Thoracic aorta (tissue), 2 donors: ENCODE measurements at regions not wholly inside any gene's neighbourhood (a gene's known extent, or its start where the extent isn't known, plus 50 kb on each side); places are given as distances from the start of the nearest gene placed in this dataset.

Experiments used
- ATAC-seq: fragments of 150-250 bp; one replicate; pipeline ENCODE4 v1.8.0; 2017; ENCODE audit warnings: low read depth; ENCODE audit not compliant: insufficient number of reproducible peaks, low FRiP score
- DNase-seq: peaks from one replicate; pipeline ENCODE4 v3.0.0-alpha.2; 2020; ENCODE audit warnings: low spot score
- H3K27ac ChIP-seq, 2 donors: fragments of 200-600 bp; sonication (generic); 1 replicate in 1 of 2; 2 replicates in 1 of 2; pipeline ENCODE4 v1.5.1; 2016; ENCODE audit warnings: mild to moderate bottlenecking in 2 of 2, moderate library complexity in 2 of 2
- H3K27me3 ChIP-seq: fragments of 200-600 bp; sonication (generic); replicated peaks from 2 replicates; pipeline ENCODE4 v1.6.0; 2016; ENCODE audit warnings: mild to moderate bottlenecking; ENCODE audit not compliant: insufficient read depth
- H3K36me3 ChIP-seq: fragments of 200-600 bp; sonication (generic); one replicate; pipeline ENCODE4 v1.5.1; 2016
- H3K4me1 ChIP-seq, 2 donors: fragments of 200-600 bp; sonication (generic); 1 replicate in 1 of 2; 2 replicates in 1 of 2; pipeline versions ENCODE4 v1.5.1 to v1.6.0; 2016; ENCODE audit warnings: low read depth in 2 of 2, mild to moderate bottlenecking in 1 of 2; ENCODE audit not compliant: control insufficient read depth in 1 of 2
- H3K4me3 ChIP-seq: fragments of 200-600 bp; sonication (generic); 2 replicates; pipeline ENCODE4 v1.5.1; 2016; ENCODE audit warnings: mild to moderate bottlenecking
- H3K9me3 ChIP-seq: fragments of 200-600 bp; sonication (generic); 2 replicates; pipeline ENCODE4 v1.5.1; 2016
- TF ChIP-seq, protein P1 (sequence below): fragments of 200-600 bp; sonication (generic); IDR thresholded peaks from one replicate; pipeline ENCODE4 v1.5.1; 2019; ENCODE audit warnings: antibody characterized with exemption

DNA sequence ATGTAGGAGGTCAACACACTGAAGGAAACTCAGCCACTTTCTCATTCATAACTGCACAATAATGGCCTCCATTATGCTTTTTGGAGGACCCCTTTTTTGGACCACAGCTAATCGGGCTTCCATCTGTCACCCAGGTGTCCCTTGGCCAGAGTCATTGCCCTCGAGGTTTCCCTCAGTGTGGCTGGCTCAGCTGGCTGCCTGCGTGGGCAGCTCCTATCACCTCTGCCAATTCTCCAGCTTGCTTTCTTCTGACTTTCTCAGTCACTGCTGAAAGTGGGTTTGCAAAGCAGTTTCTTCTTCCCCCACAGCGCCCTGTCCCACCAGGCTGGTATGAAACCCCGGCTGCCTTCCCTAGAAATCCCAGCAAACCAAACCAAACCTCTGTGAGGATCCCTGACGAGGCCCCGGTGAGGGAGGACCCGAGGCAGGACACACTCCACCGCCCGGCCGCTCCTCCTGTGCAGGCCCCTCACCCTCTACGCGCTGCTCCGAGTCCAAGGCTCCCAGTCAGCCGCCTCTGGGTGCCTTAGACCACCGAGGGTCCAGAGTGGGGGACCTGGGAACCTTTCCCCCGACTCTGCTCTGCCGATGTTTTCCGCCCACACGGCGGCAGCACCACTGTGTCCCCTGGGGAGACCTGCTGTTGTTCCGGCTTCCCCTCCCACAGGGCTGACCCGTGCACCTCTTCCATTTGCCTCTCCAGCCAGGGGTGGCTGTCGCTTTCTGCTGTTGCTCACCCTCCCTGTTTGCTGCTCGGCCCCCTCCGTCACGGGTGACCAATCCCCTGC lies 109.5 kb downstream of the TENT4A start:
- peak overlapping the region; percentile 32 for H3K4me3 ChIP-seq
- TF ChIP-seq, protein P1, sequence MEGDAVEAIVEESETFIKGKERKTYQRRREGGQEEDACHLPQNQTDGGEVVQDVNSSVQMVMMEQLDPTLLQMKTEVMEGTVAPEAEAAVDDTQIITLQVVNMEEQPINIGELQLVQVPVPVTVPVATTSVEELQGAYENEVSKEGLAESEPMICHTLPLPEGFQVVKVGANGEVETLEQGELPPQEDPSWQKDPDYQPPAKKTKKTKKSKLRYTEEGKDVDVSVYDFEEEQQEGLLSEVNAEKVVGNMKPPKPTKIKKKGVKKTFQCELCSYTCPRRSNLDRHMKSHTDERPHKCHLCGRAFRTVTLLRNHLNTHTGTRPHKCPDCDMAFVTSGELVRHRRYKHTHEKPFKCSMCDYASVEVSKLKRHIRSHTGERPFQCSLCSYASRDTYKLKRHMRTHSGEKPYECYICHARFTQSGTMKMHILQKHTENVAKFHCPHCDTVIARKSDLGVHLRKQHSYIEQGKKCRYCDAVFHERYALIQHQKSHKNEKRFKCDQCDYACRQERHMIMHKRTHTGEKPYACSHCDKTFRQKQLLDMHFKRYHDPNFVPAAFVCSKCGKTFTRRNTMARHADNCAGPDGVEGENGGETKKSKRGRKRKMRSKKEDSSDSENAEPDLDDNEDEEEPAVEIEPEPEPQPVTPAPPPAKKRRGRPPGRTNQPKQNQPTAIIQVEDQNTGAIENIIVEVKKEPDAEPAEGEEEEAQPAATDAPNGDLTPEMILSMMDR, result no peak
- no peaks in the 10 kb centered on the region for H3K36me3 ChIP-seq
- DNase-seq (no peak), ATAC-seq (no peak)
- no peaks in the 10 kb centered on the region for H3K27me3 ChIP-seq
- H3K27ac ChIP-seq, result no peak overlapping the region
- peaks cover 0 to under 1% of the 10 kb centered on the region in 2 donors for H3K4me1 ChIP-seq
- H3K9me3 ChIP-seq, result peaks cover 11% of the 10 kb centered on the region

DNA sequence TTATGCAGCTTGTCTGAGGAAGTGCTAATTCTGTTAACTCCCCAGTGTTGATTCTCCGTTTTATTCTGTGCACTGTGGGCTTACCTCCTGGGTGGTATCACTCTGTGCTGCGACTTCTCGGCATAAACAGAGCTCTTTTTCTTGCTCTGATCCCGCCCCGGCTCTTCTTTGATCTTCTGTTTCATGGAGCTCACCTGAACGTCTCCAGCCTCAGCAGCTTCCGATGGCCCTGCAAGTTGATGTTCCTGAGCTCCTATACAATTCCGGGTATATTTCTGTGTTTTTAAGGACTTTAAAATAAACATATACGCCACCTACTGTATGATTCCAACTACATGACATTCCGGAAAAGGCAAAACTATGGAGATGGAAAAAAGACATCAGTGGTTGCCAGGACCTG lies 110.8 kb downstream of the TENT4A start:
- TF ChIP-seq, protein P1, result no peak
- Histone ChIP-seq H3K27ac (no peak overlapping the region), H3K4me1 (peaks cover 0 to 4% of the 10 kb centered on the region in 2 donors), H3K36me3 (no peaks in the 10 kb centered on the region), H3K27me3 (no peaks in the 10 kb centered on the region), H3K9me3 (peaks cover 11% of the 10 kb centered on the region), H3K4me3 (no peak overlapping the region)
- no peak for DNase-seq
- ATAC-seq, result no peak

DNA sequence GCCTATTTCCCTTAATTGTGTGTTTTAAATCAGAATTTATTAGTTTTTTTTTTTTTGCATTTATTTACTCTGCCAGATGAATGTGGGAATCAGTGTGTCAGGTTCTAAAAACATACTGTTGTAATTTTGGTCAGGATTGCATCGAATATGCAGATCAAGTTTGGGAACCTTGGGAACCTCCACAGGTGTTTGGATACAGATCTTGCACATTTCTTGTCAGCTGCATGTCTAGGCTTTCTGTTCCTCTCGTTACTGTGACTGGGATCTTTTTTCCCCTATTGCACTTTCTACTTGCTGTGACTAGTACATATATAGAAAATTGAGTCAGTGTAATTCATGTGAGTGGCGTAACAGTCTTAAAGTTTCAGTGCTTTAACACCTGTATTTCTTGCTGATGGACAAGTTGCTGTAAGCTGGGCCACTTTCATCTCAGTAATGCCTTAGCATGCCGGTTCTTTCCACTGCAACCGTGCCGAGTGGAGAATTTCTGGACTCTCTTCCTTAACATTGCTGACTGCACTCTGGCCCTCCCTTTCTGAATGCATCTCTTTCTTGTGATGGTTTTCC lies 112.5 kb downstream of the TENT4A start:
- no peak overlapping the region for H3K4me3 ChIP-seq
- DNase-seq, result no peak
- peaks cover 0 to 4% of the 10 kb centered on the region in 2 donors for H3K4me1 ChIP-seq
- no peak for ATAC-seq
- H3K36me3 ChIP-seq, result no peaks in the 10 kb centered on the region
- peaks cover 10% of the 10 kb centered on the region for H3K9me3 ChIP-seq
- H3K27me3 ChIP-seq, result no peaks in the 10 kb centered on the region
- no peak overlapping the region for H3K27ac ChIP-seq
- TF ChIP-seq, protein P1, result no peak

- no peaks in the 10 kb centered on the region for H3K27me3 ChIP-seq
- no peaks in the 10 kb centered on the region for H3K36me3 ChIP-seq
- no peak overlapping the region for H3K4me3 ChIP-seq
- H3K4me1 ChIP-seq, result peaks cover 0 to 4% of the 10 kb centered on the region in 2 donors
- ATAC-seq (no peak), DNase-seq (no peak)
- no peak overlapping the region for H3K27ac ChIP-seq
- no peaks in the 10 kb centered on the region for H3K9me3 ChIP-seq
- TF ChIP-seq, protein P1, result no peak
Observed at GRCh38 chr5:6826756-6827155, 113.5 kb downstream of the TENT4A start.

- H3K9me3 ChIP-seq, result no peaks in the 10 kb centered on the region
Observed at GRCh38 chr5:6827526-6828219, 114.4 kb downstream of the TENT4A start.

More at GRCh38 chr5:6827526-6828219, 114.4 kb downstream of the TENT4A start:
- no peak for DNase-seq
- no peak for ATAC-seq
- Histone ChIP-seq H3K4me1 (peaks cover 5 to 12% of the 10 kb centered on the region in 2 donors), H3K27ac (no peak overlapping the region), H3K27me3 (no peaks in the 10 kb centered on the region), H3K36me3 (no peaks in the 10 kb centered on the region), H3K4me3 (peak overlapping the region; percentile 46)
- TF ChIP-seq, protein P1, result no peak
